HG03135 (cell line): ENCODE measurements at regions not wholly inside any gene's neighbourhood (a gene's known extent, or its start where the extent isn't known, plus 50 kb on each side); places are given as distances from the start of the nearest gene placed in this dataset.
"Not testable (repeated sequence)": the region's sequence is repeated elsewhere in the genome, so short reads cannot be mapped to it uniquely, and the experiment has no call there.

ENCODE experiments used
- ATAC-seq: cut with Tn5 transposase; IDR thresholded peaks from one replicate; pipeline ENCODE4 v1.9.1; 2021; ENCODE audit warnings: mild to moderate bottlenecking, moderate library complexity; ENCODE audit not compliant: unreplicated experiment

GRCh38 chr5:168073991-168074800 is 217.2 kb upstream of the WWC1 start:
- no peak for ATAC-seq

DNA sequence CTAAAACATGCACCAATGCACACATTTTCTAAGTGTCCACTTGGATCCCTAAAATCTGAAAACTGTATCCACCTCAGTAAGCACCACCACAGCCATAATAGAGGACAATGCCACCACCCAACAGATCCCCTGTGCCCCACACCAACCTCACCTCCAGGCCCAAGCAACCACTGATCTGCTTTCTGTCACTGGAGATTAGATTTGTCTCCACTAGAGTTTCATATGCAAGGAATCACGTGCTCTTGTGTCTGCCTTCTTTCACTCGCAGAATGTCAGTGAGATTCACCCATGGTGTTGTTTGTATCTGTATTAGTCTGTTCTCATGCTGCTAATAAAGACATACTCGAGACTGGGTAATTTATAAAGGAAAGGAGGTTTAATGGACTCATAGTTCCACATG is 216.1 kb upstream of the WWC1 start:
- ATAC-seq = no peak

- no peak for ATAC-seq
These were observed 214.9 kb upstream of the WWC1 start for GRCh38 chr5:168076561-168076991.

- no peak for ATAC-seq
These were observed 206.0 kb upstream of the WWC1 start for GRCh38 chr5:168085261-168086031.

DNA sequence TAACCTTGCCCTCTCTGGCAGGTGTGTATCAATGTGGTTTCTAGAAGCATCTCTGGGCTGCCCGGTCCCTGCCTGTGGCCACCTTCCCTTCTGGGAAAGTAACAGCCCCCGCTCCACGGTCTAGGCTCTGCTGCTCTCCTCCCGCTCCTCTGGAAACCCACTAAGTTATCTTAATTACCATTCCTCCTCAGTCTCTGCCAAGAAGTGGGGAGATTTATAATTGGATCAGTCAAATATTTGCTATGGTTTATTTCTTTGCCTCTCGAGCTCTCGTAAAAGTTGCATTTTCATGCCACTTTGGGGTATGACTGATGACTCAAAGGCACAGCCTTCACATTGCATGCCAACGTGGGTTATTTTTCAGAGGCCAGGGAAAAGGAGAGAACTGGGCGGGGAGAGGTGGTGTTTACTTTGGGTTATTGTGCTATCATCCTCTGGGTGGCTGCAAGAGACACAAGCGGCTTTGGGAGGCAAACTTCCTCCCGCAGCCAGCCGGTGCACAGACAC is 205.3 kb upstream of the WWC1 start:
- ATAC-seq = no peak

GRCh38 chr5:168086746-168087145 is 204.7 kb upstream of the WWC1 start:
- ATAC-seq = no peak

DNA sequence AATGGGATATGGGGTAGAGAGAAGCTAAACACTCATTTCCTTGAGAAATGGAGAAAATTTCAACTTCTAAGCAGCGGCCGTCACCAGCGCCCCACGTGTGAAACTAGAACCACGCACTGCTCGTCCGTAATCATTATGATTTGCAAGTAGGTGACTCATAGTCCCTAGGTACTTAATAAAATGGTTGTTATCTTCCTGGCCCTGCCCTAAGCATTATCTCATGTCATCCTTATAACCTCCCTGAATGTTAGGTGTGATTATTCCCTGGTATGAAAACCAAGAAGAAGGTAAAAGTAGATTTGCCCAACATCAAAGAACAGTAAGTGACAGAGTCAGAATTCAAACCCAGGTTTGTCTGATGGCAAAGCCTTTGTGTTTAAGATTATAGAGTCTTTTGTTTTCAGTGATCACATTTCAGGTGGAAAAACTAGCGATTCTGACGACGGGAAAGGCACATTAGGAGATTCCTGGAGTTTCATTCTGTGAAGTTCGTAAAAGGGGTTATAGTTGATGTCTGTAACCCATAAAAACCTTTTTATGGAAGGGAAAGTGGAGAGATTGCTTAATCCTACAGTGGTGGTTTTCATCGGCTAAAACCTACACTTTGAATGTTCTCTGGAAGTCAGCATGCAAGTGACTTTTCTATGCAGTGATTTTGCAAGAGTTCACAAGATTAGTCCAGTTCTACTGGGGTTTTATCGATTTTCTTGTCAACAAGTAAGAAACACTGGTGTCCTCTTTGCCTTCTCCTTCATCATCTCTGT is 202.9 kb upstream of the WWC1 start:
- no peak for ATAC-seq

GRCh38 chr5:168089201-168089887 is 202.1 kb upstream of the WWC1 start:
- ATAC-seq = no peak

GRCh38 chr5:168092209-168093185 is 198.9 kb upstream of the WWC1 start:
- ATAC-seq = no peak

- ATAC-seq = no peak
These were observed 198.1 kb upstream of the WWC1 start for GRCh38 chr5:168093200-168093910.

DNA sequence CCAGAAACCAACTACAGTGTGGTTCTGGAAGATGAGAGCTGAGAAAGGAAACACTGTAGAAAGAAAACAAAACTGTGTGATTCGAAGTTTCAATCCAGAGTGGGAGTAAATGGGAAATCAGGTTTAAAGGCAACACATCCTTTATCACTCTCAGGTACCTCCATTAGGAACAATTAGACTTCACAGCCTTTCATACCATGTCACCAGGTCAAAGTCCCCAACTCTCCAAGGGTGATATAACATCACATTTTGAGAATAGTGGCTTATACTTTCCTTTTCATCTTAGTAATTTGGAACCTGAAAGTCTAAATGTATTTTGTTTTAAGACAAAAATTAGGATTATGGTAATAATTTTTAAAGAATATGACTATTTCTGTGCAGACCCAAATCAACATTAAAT is 194.9 kb upstream of the WWC1 start:
- no peak for ATAC-seq

DNA sequence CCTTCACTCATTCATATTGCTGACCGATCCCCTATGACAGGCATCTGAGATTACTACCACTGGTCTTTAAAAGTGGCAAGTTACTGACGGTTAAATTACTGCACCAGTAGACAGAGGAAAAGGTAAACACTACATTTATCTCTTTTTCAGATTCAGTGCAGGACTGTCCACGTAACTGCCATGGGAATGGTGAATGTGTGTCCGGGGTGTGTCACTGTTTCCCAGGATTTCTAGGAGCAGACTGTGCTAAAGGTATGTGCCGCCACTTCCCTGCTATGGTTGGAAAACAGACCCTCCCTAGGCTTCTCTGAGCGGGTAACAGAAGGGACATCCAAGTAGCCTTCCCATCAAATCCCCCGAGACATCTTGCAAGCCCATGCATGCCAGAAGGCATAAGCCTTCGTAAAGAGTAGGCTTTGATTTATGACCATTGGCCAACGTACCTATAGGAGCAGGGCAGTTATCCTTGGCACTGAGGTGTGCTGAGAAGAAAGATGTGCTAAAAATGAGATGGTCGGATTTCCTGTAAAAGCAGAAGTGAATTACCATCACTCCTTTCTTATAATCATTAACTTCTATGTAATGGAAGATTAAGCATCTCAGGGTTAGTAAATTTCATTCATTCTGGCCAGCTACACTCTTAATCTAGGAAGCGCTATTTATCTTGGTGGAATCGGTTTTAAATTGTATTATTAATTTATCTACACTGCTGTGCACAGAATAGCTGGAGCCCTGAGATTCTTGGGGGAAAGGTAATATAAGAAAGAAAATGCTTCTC is 193.4 kb upstream of the WWC1 start:
- ATAC-seq = no peak

GRCh38 chr5:168101352-168101751 is 190.1 kb upstream of the WWC1 start:
- ATAC-seq = no peak

GRCh38 chr5:168103018-168103417 is 188.4 kb upstream of the WWC1 start:
- not testable (repeated sequence) for ATAC-seq

GRCh38 chr5:168104350-168104749 is 187.1 kb upstream of the WWC1 start:
- ATAC-seq = no peak

GRCh38 chr5:168104811-168105481 is 186.5 kb upstream of the WWC1 start:
- ATAC-seq = no peak

DNA sequence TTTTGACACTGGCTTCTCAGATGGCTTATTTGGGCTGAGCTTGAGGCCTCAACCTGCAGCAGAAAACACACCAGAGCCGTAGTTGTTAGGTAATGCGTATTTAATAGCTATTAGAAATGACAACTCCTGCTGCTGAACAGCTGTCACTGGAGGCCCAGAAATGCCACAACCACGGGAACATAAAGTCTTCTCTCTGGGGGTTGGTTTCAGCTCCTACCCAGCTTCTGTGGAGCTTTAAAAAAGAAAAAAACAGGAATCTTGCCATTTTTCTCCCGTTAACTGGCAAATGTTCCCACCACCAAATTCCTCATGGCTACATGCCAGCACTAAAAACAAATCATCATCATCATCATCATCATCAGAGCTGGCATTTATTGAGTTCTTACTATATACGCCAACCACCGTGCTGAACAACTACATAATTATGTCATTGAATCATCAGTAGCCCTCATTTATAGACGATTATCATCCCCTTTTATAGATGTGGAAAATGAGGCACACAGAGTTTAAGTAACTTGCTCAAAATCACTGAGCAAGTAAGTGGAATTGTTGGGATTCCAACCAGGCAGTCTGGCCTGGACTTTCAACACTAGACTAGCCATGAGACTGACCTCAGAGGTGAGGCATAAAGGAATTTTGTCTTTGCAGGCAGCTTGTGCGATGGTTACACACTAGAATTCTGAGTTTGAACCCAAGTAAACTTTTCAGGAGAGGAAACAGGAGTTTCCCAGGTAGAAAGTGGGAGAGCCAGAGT is 185.3 kb upstream of the WWC1 start:
- no peak for ATAC-seq
